Activated CD4-positive, CD25-positive, alpha-beta regulatory T cell (primary cell): ENCODE measurements at regions not wholly inside any gene's neighbourhood (a gene's known extent, or its start where the extent isn't known, plus 50 kb on each side); places are given as distances from the start of the nearest gene placed in this dataset.

ENCODE experiments used
- DNase-seq, 4 experiments: peaks; one replicate each; lab custom pipeline; 2025; lab: John Stamatoyannopoulos, UW

DNA sequence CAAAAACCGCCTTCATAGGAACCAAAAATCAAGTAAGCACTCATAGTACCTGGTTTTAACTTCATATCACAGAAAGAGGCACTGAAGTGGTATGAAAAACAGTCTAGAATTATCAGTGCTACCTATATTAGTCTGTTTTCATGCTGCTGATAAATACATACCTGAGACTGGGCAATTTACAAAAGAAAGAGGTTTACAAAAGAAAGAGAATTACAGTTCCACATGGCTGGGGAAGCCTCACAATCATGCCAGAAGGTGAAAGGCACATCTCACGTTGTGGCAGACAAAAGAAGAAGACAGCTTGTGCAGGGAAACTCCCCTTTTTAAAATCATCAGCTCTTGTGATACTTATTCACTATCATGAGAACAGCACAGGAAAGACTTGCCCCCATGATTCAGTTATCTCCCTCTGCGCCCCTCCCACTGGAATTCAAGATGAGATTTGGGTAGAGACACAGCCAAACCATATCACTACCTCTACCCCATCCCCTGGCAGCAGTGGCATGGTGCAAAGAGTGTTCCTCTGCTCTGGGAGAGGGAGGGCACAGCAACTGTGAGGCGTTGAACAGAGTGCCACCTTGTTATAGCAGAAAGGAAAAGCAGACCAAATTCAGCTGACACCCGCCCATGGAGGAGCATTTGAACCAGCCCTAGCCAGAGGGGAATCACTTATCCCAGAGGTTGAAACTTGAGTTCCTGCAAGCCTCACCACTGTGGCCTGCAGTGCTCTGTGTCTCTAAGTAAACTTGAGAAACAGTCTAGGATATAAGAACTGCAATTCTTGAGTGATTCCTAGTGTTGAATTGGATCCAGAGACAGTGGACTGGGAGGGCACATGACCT lies 61.9 kb upstream of the PTPRZ1 start:
- no peak for DNase-seq

DNA sequence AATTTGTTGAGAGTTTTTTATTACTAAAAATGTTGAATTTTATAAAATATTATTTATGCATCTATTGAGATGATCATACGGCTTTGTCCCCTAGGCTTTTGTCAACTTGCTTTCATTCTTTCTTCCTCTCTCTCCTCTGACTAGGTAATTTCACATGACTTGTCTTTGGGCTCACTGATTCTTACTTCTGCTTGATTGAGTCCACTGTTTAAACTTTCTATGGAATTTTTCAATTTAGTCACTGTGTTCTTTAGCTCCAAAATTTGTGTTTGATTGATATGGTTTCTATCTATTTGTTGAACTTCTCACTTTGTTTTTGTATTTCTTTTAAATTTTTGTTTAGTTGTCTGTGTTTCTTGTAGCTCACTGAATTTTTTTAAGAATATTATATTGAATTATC lies 65.9 kb upstream of the PTPRZ1 start:
- no peak for DNase-seq

DNA sequence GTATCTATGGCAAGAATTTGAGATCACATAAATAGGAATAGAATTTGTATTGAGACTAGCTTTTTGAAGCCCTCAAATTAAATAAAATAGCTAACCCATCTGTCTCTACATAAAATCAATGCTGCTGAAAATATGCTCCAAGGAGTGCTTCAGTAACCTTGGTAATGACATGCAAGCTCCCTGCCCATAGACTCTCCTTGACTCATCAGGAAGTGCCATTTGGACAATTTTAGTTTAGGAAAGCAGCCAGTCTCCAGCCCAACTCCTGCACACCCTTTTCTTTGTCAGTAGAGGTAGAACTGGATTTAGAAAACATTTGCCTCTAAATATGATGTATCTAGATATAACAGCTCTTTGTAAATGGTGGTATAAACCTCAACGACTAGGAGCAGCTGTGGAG lies 69.9 kb upstream of the PTPRZ1 start:
- no peak for DNase-seq

DNA sequence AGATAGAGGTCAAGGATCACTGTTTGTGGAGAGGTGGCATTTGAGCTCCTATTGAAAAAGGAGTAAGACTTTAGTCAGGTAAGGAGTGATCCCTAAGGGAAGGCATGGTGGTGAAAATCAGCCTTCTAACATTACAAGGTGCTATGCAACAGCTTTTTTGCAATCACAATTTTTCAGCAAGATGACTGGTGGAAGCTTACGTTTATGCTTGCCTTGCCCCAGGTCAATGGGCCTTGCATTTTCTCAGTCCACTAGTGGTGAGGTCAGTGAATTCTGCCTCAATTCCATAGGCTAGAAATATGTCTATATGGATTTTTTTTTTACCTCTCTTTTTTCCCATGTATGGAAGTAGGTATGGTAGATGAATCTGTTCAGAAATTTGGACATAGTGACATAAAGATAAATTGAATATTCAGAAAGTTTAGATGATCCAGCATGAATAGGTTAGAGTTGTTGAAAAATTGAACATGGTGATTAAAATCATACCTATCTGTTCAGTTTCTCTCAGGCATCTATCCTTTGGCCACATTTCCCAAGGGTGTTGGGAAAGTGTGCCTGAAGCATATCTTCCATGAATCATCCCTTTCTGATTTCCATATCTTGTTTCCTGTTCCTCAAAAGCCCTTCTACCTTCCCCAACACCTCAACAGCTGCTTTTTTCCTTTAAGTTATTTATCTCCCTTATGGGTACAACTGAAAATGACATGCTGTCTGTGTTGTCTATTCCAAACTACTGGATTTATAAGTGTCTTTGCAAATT lies 71.9 kb upstream of the PTPRZ1 start:
- DNase-seq, result no peak

DNA sequence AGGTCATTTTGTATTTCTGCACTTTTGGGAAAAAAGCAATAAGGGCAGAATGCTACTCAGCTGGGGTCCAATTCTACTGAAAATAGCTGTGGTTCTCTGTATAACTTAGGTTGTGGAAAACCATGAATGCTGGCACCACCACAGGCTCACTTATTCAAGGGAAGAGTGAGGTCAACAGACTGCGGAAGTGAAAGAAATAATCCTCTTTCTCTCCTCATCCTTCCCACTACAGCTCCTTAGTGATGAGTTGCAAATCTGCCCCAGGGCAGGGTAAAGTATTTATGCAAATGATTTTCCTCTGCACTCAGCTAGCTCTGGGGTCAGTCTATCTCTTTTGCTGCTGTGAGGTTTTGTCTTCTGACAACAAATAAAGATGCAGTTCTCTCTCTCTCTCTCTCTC lies 74.1 kb upstream of the PTPRZ1 start:
- DNase-seq, result no peak

DNA sequence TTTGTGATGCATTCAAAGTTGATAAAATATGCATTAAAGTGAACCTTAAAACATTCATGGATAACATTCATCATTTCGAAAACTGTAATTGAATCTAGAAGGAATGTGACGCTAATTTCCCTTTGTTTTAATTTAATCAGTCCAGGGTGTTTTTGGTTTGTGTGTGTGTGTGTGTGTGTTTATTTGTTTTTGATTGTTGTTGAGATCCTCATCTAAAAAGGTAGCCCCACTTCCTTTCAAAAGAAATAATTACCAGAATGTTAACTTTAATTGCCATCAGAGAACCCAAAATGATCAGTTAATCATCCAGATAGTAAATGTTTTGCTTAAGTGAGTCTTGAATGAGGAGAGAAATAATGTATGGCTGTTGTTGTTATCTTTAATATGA lies 74.5 kb upstream of the PTPRZ1 start:
- DNase-seq, result no peak

DNA sequence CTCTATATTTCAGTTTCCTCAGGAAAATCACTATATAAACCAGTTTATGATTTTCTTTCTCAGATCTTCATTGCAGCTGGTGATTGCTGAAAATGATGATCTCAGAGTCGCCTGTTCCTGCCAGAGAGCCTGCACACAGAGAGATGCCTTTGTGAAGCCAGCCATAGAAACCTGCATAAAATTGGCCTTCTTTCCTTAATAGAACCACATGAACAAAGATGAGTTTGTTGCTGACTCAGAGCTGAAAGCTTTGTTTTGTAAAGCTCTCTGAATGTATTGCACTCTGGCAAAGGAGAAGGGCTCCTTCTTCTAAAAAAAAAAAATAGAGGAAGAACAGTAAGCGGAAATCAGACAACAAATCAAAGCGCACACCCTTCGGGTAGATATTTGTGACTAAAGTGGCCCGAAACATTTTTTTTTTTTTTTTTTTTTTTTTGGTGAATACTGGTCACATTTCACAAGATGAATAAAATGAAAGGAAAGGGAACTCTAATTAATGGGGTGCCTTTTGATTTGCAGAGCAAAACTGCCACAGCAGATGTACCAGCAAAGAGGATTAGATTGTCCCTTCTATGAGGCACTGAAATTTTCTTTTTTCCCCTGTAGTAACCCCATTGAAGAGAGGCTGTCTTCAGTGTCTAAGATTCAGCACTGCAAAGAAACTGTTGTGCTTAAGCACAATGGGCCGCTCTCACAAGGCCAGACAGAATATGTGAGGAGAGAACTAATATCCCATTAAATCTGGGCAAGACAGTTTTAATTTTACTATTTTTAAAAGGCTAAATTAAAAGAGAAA lies 75.1 kb upstream of the PTPRZ1 start:
- DNase-seq, result no peak

DNA sequence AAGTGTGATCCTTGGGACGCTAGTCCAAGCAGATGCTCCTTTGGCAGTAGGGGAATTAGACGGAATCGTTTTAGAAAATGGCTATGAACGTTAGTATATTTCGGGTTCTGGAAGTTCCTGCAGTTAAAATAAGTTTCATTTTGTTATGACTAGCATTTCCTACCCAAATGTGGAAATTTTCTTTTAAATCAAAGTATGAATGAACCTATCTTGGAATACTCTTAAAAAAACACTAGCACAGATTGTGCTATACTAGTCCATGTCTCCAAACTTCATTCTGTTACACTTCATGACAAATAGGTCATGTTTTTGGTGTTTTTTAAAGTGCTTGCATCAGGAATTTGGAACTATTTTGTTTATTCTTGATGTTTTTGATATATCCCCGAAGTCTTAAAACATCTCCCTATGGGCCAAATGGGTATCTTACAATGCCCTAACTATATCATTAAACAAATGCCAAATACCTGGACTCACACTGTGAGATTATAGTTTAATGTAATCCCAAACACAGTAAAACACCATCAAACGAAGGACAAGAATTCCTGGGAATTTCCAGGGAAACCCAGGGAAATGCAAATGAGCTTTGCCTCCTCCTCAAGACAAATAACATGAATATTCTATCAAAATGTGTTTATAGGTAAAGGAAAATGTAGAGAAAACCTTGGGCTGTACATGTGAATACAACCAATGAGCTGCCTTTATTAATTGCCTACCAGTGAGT lies 75.9 kb upstream of the PTPRZ1 start:
- DNase-seq, result no peak

DNA sequence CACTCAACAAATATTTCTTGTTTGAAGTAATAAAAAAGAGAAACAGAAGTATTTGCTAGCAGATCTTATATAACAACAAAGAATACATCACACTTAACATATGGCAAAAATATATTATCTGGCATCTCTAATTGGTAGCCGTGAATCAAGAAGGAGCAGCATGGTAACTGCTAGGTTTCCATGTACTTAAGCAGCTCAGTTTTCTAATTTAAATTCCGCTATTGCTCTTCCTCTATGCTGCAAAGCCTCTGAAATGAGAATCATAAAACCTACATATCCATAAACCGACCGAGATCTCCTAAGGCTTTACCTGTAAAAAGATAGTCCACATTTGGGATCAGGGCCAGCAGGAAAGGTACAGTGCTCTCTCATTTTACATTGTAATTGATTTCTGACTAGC lies 76.6 kb upstream of the PTPRZ1 start:
- no peak for DNase-seq

DNA sequence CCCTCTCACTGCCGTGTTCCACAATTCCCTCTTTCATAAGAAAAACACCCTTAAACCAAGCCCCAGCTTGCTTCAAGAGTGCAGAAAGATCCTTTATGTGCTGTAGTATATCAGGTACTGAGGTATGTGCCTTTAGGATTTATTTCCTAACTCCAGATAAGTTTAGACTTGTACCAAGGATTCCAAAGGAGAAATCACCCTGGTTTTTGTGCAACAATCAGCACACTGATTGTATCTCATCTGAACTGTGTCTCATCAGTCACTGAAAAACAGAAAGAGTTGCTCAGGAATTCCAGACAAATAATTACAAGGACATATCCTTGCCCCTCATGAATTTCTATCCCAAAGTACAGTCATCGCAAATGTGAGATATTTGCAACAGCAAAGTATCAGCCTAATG lies 77.2 kb upstream of the PTPRZ1 start:
- DNase-seq, result no peak

DNA sequence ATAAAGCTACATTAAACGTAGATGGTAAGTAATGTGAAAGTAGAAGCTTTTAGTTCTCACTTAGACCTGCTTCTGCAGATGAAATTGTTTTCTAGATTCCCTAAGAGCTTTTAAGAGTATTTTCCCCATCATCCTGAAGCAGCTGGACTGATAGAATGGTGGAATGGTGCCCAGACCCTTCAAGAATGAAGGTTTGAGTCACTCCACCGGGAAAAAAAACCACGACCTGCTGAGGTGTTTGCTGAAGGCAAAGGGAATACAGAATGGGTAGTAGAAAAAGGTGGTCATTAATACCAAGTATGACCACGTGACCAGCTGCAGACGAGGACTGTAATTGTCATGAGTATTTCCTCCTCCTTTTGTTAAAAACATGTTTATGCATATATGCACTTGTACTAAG lies 79.2 kb upstream of the PTPRZ1 start:
- DNase-seq, result no peak

DNA sequence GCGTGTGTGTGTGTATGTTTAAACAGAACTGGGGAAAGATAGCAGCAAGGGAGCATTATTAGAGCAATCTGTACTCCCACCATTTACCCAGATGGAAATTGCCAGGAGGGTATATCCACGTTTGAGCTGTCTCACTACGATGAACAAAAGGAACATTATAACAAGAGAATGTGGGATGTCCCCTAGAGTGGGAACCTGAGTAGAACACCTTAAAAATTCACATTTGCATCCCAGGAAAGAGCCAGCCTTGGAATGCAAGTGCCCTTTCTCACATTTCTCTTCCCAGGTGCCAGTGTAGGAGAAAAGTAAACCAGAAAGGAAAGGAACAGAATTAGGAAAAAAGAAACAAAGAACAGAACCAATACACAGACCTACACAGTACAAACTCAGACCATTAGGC lies 95.3 kb upstream of the PTPRZ1 start:
- DNase-seq, result no peak

DNA sequence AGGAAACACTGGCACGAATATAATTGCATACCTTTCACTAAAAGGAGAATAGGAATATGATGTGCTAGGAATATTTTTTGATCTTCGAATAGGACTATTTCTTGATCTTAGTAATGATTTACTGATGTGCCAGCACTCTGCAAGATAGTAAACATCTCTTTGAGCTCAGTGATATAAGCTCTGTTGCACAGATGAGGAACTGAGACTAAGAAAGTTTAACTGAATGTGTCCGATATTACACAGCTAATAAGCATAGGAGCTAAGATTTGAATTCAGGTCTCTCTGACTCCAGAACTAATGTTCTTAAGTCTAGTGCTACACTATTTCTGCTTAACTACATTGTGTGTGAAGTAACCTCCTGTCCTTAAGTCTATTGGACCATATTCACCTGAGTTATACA lies 98.4 kb upstream of the PTPRZ1 start:
- no peak for DNase-seq

DNA sequence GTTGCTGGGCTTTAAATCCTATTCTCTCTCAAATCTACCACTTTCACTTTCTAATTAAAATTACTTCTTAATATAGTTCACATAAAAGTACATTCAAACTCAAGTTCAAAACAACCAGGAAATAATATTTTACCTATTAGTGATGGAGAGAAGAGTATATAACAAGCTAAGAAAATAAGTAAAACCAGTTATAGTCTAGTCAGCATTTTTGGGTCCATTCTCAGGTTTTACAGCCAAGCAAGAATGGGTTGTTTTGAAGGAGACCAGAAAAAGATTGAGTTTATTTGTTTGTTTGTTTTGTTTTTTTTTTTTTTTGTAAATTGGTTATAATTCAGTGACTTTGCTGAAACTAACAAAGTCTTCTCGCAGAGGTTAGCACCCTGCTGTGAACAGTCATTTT lies 106.3 kb upstream of the PTPRZ1 start:
- DNase-seq, result no peak

DNA sequence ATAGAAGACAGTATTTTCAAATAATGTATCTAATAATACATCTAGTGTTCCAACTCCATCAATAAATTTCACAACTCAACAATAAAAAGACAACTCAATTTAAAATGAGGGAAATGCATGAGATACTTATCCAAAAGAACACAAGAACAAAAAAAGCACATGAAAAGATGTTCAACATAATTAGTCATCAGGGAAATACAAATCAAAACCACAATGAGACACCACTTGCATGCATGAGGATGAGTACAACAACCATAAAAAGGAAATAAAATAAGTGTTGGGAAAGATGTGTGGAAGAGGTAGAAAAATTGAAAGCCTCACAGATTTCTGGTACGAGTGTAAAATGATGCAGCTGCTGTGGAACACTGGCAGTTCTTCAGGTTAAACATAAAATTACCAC lies 111.6 kb upstream of the PTPRZ1 start:
- no peak for DNase-seq

DNA sequence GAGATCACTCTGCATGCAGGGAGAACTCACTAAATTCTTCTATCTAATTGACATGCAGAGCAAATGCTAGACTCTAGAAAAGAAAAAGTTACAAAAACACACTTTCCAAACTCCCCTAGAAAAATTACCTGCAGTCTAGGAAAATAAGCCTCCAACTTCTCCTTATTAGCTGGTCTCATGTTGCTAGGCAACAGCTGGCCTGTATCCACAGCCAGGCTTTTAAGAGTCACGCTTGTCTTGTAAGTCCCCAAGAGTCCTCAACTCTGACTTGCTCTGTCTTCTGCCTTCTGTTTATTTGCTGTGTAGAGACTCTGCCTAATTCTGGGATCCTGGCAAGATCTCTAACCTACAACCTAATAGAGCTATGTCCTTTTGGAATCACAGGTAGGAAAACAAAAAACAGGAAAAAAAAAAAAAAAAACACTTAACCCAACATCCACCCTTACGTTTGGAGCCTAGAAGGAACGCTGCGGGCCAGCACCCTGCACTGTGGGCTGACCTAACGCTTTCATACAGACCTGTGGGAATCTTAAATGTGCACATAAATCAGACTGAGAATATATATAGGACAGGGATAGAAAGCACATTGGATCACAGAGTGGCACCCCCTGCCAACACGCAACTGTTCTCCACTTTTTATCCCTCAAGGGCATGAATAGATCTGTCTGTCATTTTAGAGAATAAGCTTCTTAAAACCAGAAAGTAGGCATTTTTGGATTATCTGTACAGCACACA lies 117.0 kb upstream of the PTPRZ1 start:
- no peak for DNase-seq

DNA sequence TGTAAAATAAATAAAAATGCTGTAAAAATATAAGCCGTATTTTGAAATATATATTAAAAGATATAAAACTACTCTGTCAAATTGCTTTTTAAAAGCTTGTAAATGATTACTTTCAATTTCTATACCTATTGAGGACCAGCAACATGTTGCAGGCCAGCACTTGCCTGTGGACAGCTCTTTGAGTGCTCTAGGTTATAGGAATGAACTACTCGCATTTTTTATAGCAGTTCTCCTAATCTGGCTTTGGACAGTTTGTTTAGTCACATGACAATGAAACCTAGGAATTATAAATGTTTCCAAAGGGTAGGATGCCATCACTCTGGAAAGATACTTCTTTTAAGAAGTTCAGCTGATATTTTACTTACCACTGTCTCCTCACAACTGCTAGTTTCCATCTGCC lies 117.7 kb upstream of the PTPRZ1 start:
- DNase-seq, result no peak

DNA sequence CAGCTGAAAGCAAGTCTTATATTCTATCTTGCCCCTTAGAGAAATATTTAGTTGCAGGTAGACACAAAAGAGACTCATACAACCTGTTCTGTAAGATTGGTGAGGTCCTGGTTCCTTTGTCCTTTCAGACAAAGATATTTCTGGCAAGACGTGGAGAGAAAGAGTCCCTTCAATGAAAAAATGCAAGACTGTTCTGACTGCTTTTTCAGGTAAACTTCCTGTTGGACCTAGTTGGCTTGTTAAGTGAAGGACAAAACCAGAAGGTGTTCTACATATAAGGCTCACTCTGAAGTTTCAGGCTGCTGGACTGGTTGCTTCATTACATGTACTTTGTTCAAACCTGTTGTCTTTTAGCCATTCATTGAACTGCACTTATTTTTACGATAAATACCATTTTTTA lies 119.0 kb upstream of the PTPRZ1 start:
- DNase-seq, result no peak

DNA sequence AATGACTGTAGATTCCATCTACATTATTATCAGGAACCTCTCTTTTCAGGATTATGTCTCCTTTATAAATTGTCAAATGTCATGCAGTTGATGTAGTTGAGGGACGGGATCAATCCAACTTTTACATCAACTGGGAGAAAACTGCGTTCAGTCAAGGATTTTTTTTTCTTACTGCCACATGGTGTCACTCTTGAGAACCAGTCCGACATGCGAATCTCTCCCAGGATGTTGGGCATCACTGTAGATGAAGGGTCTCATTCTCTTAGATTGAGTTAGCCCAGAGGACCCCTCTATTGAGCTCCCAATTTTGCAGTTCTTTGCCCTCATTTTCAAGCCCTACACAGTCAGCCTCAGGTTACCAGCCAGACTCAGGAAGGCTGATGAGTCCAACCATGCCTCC lies 120.3 kb upstream of the PTPRZ1 start:
- no peak for DNase-seq

DNA sequence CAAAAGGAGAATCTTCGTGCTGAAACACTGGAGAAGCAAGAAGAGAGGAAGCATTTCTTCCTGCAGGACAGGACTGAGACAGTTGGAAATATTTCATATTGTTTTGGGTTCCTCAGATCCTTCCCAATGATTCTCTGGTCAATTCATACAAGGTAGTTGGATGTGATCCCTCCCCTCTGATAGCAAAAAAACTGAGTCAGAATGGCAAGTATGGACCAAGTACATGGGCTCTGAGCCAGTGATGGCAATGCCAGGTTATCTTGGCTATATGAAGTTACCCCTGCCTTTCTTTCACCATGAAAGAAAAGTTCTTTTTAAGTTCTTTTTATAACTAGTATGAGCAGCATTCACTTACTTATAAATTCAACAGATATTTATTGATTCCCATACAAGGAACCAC lies 124.4 kb upstream of the PTPRZ1 start:
- no peak for DNase-seq

DNA sequence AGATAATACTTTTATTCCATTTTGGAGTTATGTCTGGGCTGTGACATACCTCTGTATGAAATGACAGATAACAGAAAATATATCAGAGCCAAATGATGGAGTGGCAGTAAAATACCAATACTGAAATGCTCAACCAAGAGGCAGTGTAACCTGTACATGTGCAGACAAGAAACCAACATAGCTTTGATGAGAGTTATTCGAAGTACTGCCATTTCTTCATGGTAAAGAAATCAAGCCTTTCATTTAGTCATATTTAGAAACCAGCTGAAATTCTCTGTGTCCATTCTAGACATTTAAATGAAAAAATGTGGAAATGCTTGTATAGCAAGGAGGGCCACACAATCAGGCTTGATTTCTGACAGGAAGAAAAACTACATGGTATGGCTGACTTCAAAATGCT lies 127.1 kb upstream of the PTPRZ1 start:
- DNase-seq, result no peak

DNA sequence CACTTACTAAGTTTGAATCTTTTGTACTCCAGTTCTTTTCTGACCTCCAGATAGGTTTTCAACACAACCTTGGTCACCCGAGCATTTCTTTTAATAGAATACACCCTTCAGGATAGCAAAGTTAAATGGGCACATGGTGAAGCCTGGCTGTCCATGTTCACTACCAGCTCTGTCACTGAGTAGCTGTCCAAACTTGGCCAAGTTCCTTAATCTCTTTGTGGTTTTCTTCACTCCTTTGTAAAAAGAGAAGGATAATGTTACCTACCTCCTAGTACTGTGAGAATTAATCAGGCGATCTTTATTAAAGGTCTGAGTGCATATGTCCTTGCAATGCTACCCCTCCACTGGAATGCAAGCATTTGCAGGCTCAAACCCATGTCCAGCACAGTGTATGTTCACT lies 128.1 kb upstream of the PTPRZ1 start:
- no peak for DNase-seq
